Progenitor cell of endocrine pancreas (in vitro differentiated cells): ENCODE measurements at regions not wholly inside any gene's neighbourhood (a gene's known extent, or its start where the extent isn't known, plus 50 kb on each side); places are given as distances from the start of the nearest gene placed in this dataset.

Experiments used
- DNase-seq: peaks from one replicate; pipeline ENCODE4 v3.0.0; 2021; ENCODE audit warnings: low spot score; ENCODE audit not compliant: unreplicated experiment
- H3K27ac Mint-ChIP-seq: 2 replicates; pipeline ENCODE4 v1.8.0; 2021; ENCODE audit warnings: mild to moderate bottlenecking, moderate library complexity, mixed read lengths
- H3K27me3 Mint-ChIP-seq: 2 replicates; pipeline ENCODE4 v1.8.0; 2021; ENCODE audit warnings: mixed read lengths
- H3K36me3 Mint-ChIP-seq: 2 replicates; pipeline ENCODE4 v1.8.0; 2022; ENCODE audit warnings: mixed read lengths; ENCODE audit not compliant: insufficient read depth
- H3K4me1 Mint-ChIP-seq: 2 replicates; pipeline ENCODE4 v1.8.0; 2021; ENCODE audit warnings: low read depth, mixed read lengths
- H3K4me3 Mint-ChIP-seq: 2 replicates; pipeline ENCODE4 v1.8.0; 2021; ENCODE audit warnings: low read depth, mild to moderate bottlenecking, moderate library complexity, mixed read lengths
- H3K9me3 Mint-ChIP-seq: 2 replicates; pipeline ENCODE4 v1.8.0; 2021; ENCODE audit warnings: low read depth, mixed read lengths
- CTCF ChIP-seq: fragments of 200-600 bp; sonication (generic); IDR thresholded peaks from one replicate; pipeline ENCODE4 v1.5.0; 2021; ENCODE audit warnings: antibody characterized with exemption, mild to moderate bottlenecking; ENCODE audit not compliant: unreplicated experiment

GRCh38 chr13:34868733-34869132 is 73.3 kb upstream of the NBEA start:
- no peaks in the 10 kb centered on the region for H3K9me3 Mint-ChIP-seq
- H3K4me3 Mint-ChIP-seq: no peak overlapping the region
- peaks cover under 1% of the 10 kb centered on the region for H3K4me1 Mint-ChIP-seq
- no peaks in the 10 kb centered on the region for H3K36me3 Mint-ChIP-seq
- no peak for DNase-seq
- no peak for TF ChIP-seq CTCF
- no peak overlapping the region for H3K27ac Mint-ChIP-seq
- no peaks in the 10 kb centered on the region for H3K27me3 Mint-ChIP-seq

GRCh38 chr13:34869696-34870095 is 72.4 kb upstream of the NBEA start:
- no peaks in the 10 kb centered on the region for H3K9me3 Mint-ChIP-seq
- no peaks in the 10 kb centered on the region for H3K36me3 Mint-ChIP-seq
- H3K27me3 Mint-ChIP-seq: no peaks in the 10 kb centered on the region
- H3K27ac Mint-ChIP-seq: no peak overlapping the region
- no peaks in the 10 kb centered on the region for H3K4me1 Mint-ChIP-seq
- H3K4me3 Mint-ChIP-seq: no peak overlapping the region
- TF ChIP-seq CTCF: no peak
- no peak for DNase-seq

- no peak overlapping the region for H3K4me3 Mint-ChIP-seq
- H3K9me3 Mint-ChIP-seq: no peaks in the 10 kb centered on the region
- TF ChIP-seq CTCF: no peak
- no peak for DNase-seq
- H3K36me3 Mint-ChIP-seq: no peaks in the 10 kb centered on the region
- H3K27ac Mint-ChIP-seq: no peak overlapping the region
- peaks cover 6% of the 10 kb centered on the region for H3K4me1 Mint-ChIP-seq
- no peaks in the 10 kb centered on the region for H3K27me3 Mint-ChIP-seq
Observed at GRCh38 chr13:34878329-34878728, 63.7 kb upstream of the NBEA start.

GRCh38 chr13:34879851-34880250 is 62.2 kb upstream of the NBEA start:
- Mint-ChIP-seq H3K27me3 (no peaks in the 10 kb centered on the region), H3K4me3 (no peak overlapping the region), H3K27ac (no peak overlapping the region), H3K4me1 (peaks cover 6% of the 10 kb centered on the region), H3K9me3 (no peaks in the 10 kb centered on the region), H3K36me3 (no peaks in the 10 kb centered on the region)
- no peak for TF ChIP-seq CTCF
- no peak for DNase-seq

GRCh38 chr13:34881494-34881893 is 60.6 kb upstream of the NBEA start:
- no peak overlapping the region for H3K4me3 Mint-ChIP-seq
- peak overlapping the region; percentile 62 for H3K27ac Mint-ChIP-seq
- H3K36me3 Mint-ChIP-seq: no peaks in the 10 kb centered on the region
- H3K4me1 Mint-ChIP-seq: peaks cover 6% of the 10 kb centered on the region
- no peak for TF ChIP-seq CTCF
- H3K9me3 Mint-ChIP-seq: no peaks in the 10 kb centered on the region
- H3K27me3 Mint-ChIP-seq: no peaks in the 10 kb centered on the region
- no peak for DNase-seq
